IPS-18a (cell line): ENCODE measurements at regions not wholly inside any gene's neighbourhood (a gene's known extent, or its start where the extent isn't known, plus 50 kb on each side); places are given as distances from the start of the nearest gene placed in this dataset.

ENCODE experiments used
- H3K27ac ChIP-seq: one replicate; pipeline ENCODE4 v1.5.1; 2013; ENCODE audit warnings: low read length
- H3K27me3 ChIP-seq: one replicate; pipeline ENCODE4 v1.6.1; 2013; ENCODE audit warnings: mild to moderate bottlenecking, low read length; ENCODE audit not compliant: control insufficient read depth, insufficient read depth
- H3K36me3 ChIP-seq: one replicate; pipeline ENCODE4 v1.6.1; 2013; ENCODE audit warnings: low read depth, low read length; ENCODE audit not compliant: control insufficient read depth
- H3K4me1 ChIP-seq: one replicate; pipeline ENCODE4 v1.6.1; 2013; ENCODE audit warnings: low read depth, low read length; ENCODE audit not compliant: control insufficient read depth
- H3K4me3 ChIP-seq: one replicate; pipeline ENCODE4 v1.5.1; 2013; ENCODE audit warnings: low read length
- H3K9ac ChIP-seq: one replicate; pipeline ENCODE4 v1.6.1; 2013; ENCODE audit warnings: mild to moderate bottlenecking, low read length, moderate library complexity
- H3K9me3 ChIP-seq: one replicate; pipeline ENCODE4 v1.6.1; 2013; ENCODE audit warnings: low read depth, low read length; ENCODE audit not compliant: control insufficient read depth

- Histone ChIP-seq H3K9ac (no peak overlapping the region), H3K27me3 (no peaks in the 10 kb centered on the region), H3K9me3 (no peaks in the 10 kb centered on the region), H3K4me3 (no peak overlapping the region), H3K4me1 (no peaks in the 10 kb centered on the region), H3K36me3 (no peaks in the 10 kb centered on the region), H3K27ac (no peak overlapping the region)
These were observed 329.7 kb upstream of the IRX1 start for GRCh38 chr5:3265936-3266335.

- Histone ChIP-seq H3K4me1 (no peaks in the 10 kb centered on the region), H3K4me3 (no peak overlapping the region), H3K9me3 (no peaks in the 10 kb centered on the region), H3K27ac (no peak overlapping the region), H3K27me3 (no peaks in the 10 kb centered on the region), H3K36me3 (no peaks in the 10 kb centered on the region), H3K9ac (no peak overlapping the region)
These were observed 330.3 kb upstream of the IRX1 start for GRCh38 chr5:3265131-3265885.

GRCh38 chr5:3262451-3262850 lies 333.2 kb upstream of the IRX1 start:
- no peak overlapping the region for H3K4me3 ChIP-seq
- no peaks in the 10 kb centered on the region for H3K4me1 ChIP-seq
- H3K9me3 ChIP-seq: no peaks in the 10 kb centered on the region
- no peaks in the 10 kb centered on the region for H3K27me3 ChIP-seq
- no peak overlapping the region for H3K27ac ChIP-seq
- H3K9ac ChIP-seq: no peak overlapping the region
- H3K36me3 ChIP-seq: no peaks in the 10 kb centered on the region

- Histone ChIP-seq H3K9me3 (no peaks in the 10 kb centered on the region), H3K36me3 (no peaks in the 10 kb centered on the region), H3K4me3 (no peak overlapping the region), H3K27ac (no peak overlapping the region), H3K27me3 (no peaks in the 10 kb centered on the region), H3K4me1 (no peaks in the 10 kb centered on the region), H3K9ac (no peak overlapping the region)
These were observed 334.6 kb upstream of the IRX1 start for GRCh38 chr5:3261081-3261480.

GRCh38 chr5:3258050-3258449 lies 337.6 kb upstream of the IRX1 start:
- no peaks in the 10 kb centered on the region for H3K36me3 ChIP-seq
- H3K4me1 ChIP-seq: no peaks in the 10 kb centered on the region
- no peak overlapping the region for H3K9ac ChIP-seq
- no peaks in the 10 kb centered on the region for H3K27me3 ChIP-seq
- no peak overlapping the region for H3K4me3 ChIP-seq
- H3K27ac ChIP-seq: no peak overlapping the region
- H3K9me3 ChIP-seq: no peaks in the 10 kb centered on the region

- no peaks in the 10 kb centered on the region for H3K27me3 ChIP-seq
- no peaks in the 10 kb centered on the region for H3K9me3 ChIP-seq
- no peak overlapping the region for H3K4me3 ChIP-seq
- H3K9ac ChIP-seq: no peak overlapping the region
- no peaks in the 10 kb centered on the region for H3K36me3 ChIP-seq
- H3K27ac ChIP-seq: no peak overlapping the region
- H3K4me1 ChIP-seq: peaks cover 23% of the 10 kb centered on the region
These were observed 343.4 kb upstream of the IRX1 start for GRCh38 chr5:3252235-3252634.

GRCh38 chr5:3251784-3252183 lies 343.8 kb upstream of the IRX1 start:
- Histone ChIP-seq H3K27me3 (no peaks in the 10 kb centered on the region), H3K27ac (no peak overlapping the region), H3K36me3 (no peaks in the 10 kb centered on the region), H3K4me3 (peak overlapping the region; percentile 21), H3K4me1 (peaks cover 23% of the 10 kb centered on the region), H3K9ac (no peak overlapping the region), H3K9me3 (no peaks in the 10 kb centered on the region)

- no peaks in the 10 kb centered on the region for H3K36me3 ChIP-seq
- H3K27ac ChIP-seq: no peak overlapping the region
- no peak overlapping the region for H3K9ac ChIP-seq
These were observed 346.2 kb upstream of the IRX1 start for GRCh38 chr5:3249401-3249800.

GRCh38 chr5:3237276-3237868 lies 358.3 kb upstream of the IRX1 start:
- H3K9me3 ChIP-seq: peaks cover 11% of the 10 kb centered on the region
- no peak overlapping the region for H3K9ac ChIP-seq
- H3K27ac ChIP-seq: no peak overlapping the region

More at GRCh38 chr5:3249401-3249800, 346.2 kb upstream of the IRX1 start:
- Histone ChIP-seq H3K9me3 (no peaks in the 10 kb centered on the region), H3K4me1 (peaks cover 23% of the 10 kb centered on the region), H3K4me3 (no peak overlapping the region), H3K27me3 (no peaks in the 10 kb centered on the region)

GRCh38 chr5:3234566-3234965 lies 361.1 kb upstream of the IRX1 start:
- no peak overlapping the region for H3K27ac ChIP-seq
- H3K9ac ChIP-seq: no peak overlapping the region
- no peaks in the 10 kb centered on the region for H3K9me3 ChIP-seq
- no peaks in the 10 kb centered on the region for H3K36me3 ChIP-seq
- H3K4me1 ChIP-seq: no peaks in the 10 kb centered on the region
- H3K4me3 ChIP-seq: no peak overlapping the region
- H3K27me3 ChIP-seq: no peaks in the 10 kb centered on the region

More at GRCh38 chr5:3237276-3237868, 358.3 kb upstream of the IRX1 start:
- H3K4me3 ChIP-seq: no peak overlapping the region
- no peaks in the 10 kb centered on the region for H3K36me3 ChIP-seq
- no peaks in the 10 kb centered on the region for H3K4me1 ChIP-seq
- H3K27me3 ChIP-seq: no peaks in the 10 kb centered on the region

- Histone ChIP-seq H3K9ac (no peak overlapping the region), H3K27ac (no peak overlapping the region), H3K4me1 (no peaks in the 10 kb centered on the region), H3K4me3 (no peak overlapping the region), H3K36me3 (no peaks in the 10 kb centered on the region), H3K9me3 (no peaks in the 10 kb centered on the region), H3K27me3 (no peaks in the 10 kb centered on the region)
These were observed 364.7 kb upstream of the IRX1 start for GRCh38 chr5:3230941-3231340.

- H3K4me3 ChIP-seq: no peak overlapping the region
- no peaks in the 10 kb centered on the region for H3K4me1 ChIP-seq
- no peaks in the 10 kb centered on the region for H3K9me3 ChIP-seq
- H3K27ac ChIP-seq: no peak overlapping the region
- H3K27me3 ChIP-seq: no peaks in the 10 kb centered on the region
- no peak overlapping the region for H3K9ac ChIP-seq
- H3K36me3 ChIP-seq: no peaks in the 10 kb centered on the region
These were observed 365.4 kb upstream of the IRX1 start for GRCh38 chr5:3230254-3230653.
